ENCODE measurements at regions not wholly inside any gene's neighbourhood (a gene's known extent, or its start where the extent isn't known, plus 50 kb on each side); places are given as distances from the start of the nearest gene placed in this dataset.

GRCh38 chr13:40460116-40460515 lies 206.3 kb downstream of the FOXO1 start:
- no peaks in the 10 kb centered on the region for H3K4me1 ChIP-seq
- H3K4me3 Mint-ChIP-seq (ENCODE audit: unreplicated experiment) = no peak overlapping the region
- H3K36me3 Mint-ChIP-seq (ENCODE audit: insufficient read depth, unreplicated experiment) = no peaks in the 10 kb centered on the region
- CTCF ChIA-PET = interaction anchor here (0.6 kb wide), 1 partner anchor 1045 kb away, joined by 3 read pairs; no protein-coding TSS in a partner anchor
- H3K27me3 Mint-ChIP-seq (ENCODE audit: insufficient read depth, unreplicated experiment) = no peaks in the 10 kb centered on the region
- no peak for TF ChIP-seq CTCF (IDR thresholded peaks at IDR 0.05; ENCODE audit: insufficient read depth in 1 of 2, low read depth in 1 of 2, low read length in 1 of 2, severe bottlenecking in 1 of 2, unreplicated experiment in 1 of 2)
- no peaks in the 10 kb centered on the region for H3K4me1 Mint-ChIP-seq (ENCODE audit: low read depth, unreplicated experiment)
- DNase-seq = no peak
- H3K9me3 ChIP-seq = no peaks in the 10 kb centered on the region
- no peaks in the 10 kb centered on the region for H3K36me3 ChIP-seq (ENCODE audit: control insufficient read depth, insufficient read depth, low read length)
- POLR2A ChIA-PET = no interaction called here
- no peak overlapping the region for H3K4me3 ChIP-seq (ENCODE audit: low read depth, low read length)
- H3K27ac Mint-ChIP-seq (ENCODE audit: unreplicated experiment) = no peak overlapping the region
- intact Hi-C loops (cut with micrococcal nuclease; ENCODE audit: unreplicated experiment) = no loop called here
- H3K9me3 Mint-ChIP-seq (ENCODE audit: unreplicated experiment) = no peaks in the 10 kb centered on the region
- H3K27me3 ChIP-seq (replicated peaks; ENCODE audit: control insufficient read depth, insufficient read depth, low read length) = no peaks in the 10 kb centered on the region
- BruUV-seq (replicated peaks) = no TSS peak

DNA sequence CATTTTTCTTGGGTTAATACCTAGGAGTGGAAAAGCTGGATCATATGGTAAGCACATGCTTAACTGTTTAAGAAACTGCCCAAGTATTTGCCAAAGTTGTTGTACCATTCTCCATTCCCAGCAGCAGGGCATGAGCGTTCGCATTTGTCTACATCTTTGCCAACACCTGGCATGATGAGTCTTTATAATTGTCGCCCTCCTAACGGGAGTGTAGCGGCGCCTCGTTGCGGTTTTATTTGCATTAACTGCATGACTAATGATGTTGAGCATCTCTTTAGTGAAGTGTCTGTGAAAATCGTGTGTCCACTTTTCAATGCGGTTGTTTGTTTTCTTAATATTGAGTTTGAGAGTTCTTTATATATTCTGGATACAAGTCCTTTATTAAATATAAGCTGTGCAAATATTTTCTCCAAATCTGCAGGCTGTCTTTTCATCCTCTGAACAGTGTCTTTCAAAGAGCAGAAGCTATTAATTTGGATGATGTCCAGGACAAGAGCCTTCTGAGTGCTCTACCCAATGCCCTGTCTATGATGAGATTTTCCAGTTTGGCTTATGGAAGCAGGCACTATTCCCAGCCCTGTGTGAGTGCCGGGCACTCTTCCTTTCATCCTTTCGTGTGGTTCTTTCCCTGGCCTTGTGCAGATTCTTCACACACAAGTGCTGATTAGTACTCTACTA lies 202.0 kb downstream of the FOXO1 start:
- peaks cover 13% of the 10 kb centered on the region for H3K9me3 Mint-ChIP-seq (ENCODE audit: unreplicated experiment)
- H3K4me3 ChIP-seq (ENCODE audit: low read depth, low read length) = no peak overlapping the region
- H3K9me3 ChIP-seq = no peaks in the 10 kb centered on the region
- BruUV-seq (replicated peaks) = no TSS peak
- H3K36me3 Mint-ChIP-seq (ENCODE audit: insufficient read depth, unreplicated experiment) = no peaks in the 10 kb centered on the region
- no peaks in the 10 kb centered on the region for H3K27me3 Mint-ChIP-seq (ENCODE audit: insufficient read depth, unreplicated experiment)
- intact Hi-C loops (cut with micrococcal nuclease; ENCODE audit: unreplicated experiment) = no loop called here
- CTCF ChIA-PET = no interaction called here
- no peak for DNase-seq
- H3K27me3 ChIP-seq (replicated peaks; ENCODE audit: control insufficient read depth, insufficient read depth, low read length) = no peaks in the 10 kb centered on the region
- no peaks in the 10 kb centered on the region for H3K4me1 Mint-ChIP-seq (ENCODE audit: low read depth, unreplicated experiment)
- no peak overlapping the region for H3K27ac Mint-ChIP-seq (ENCODE audit: unreplicated experiment)
- H3K4me3 Mint-ChIP-seq (ENCODE audit: unreplicated experiment) = no peak overlapping the region
- POLR2A ChIA-PET = no interaction called here
- TF ChIP-seq CTCF (IDR thresholded peaks at IDR 0.05; ENCODE audit: insufficient read depth in 1 of 2, low read depth in 1 of 2, low read length in 1 of 2, severe bottlenecking in 1 of 2, unreplicated experiment in 1 of 2) = no peak
- H3K4me1 ChIP-seq = no peaks in the 10 kb centered on the region; the same call in 1 of the 2 replicates
- no peaks in the 10 kb centered on the region for H3K36me3 ChIP-seq (ENCODE audit: control insufficient read depth, insufficient read depth, low read length)

- no peak for TF ChIP-seq CTCF (IDR thresholded peaks at IDR 0.05; ENCODE audit: insufficient read depth in 1 of 2, low read depth in 1 of 2, low read length in 1 of 2, severe bottlenecking in 1 of 2, unreplicated experiment in 1 of 2)
- intact Hi-C loops (cut with micrococcal nuclease; ENCODE audit: unreplicated experiment) = no loop called here
- Histone ChIP-seq H3K4me1 (peaks cover 4% of the 10 kb centered on the region; the same call in 1 of the 2 replicates), H3K27me3 (replicated peaks; ENCODE audit: control insufficient read depth, insufficient read depth, low read length) (no peaks in the 10 kb centered on the region), H3K9me3 (no peaks in the 10 kb centered on the region), H3K4me3 (ENCODE audit: low read depth, low read length) (no peak overlapping the region), H3K36me3 (ENCODE audit: control insufficient read depth, insufficient read depth, low read length) (no peaks in the 10 kb centered on the region)
- no peaks in the 10 kb centered on the region for H3K36me3 Mint-ChIP-seq (ENCODE audit: insufficient read depth, unreplicated experiment)
- POLR2A ChIA-PET = no interaction called here
- no peak overlapping the region for H3K4me3 Mint-ChIP-seq (ENCODE audit: unreplicated experiment)
- no peak for DNase-seq
- H3K9me3 Mint-ChIP-seq (ENCODE audit: unreplicated experiment) = peaks cover 13% of the 10 kb centered on the region
- H3K27ac Mint-ChIP-seq (ENCODE audit: unreplicated experiment) = no peak overlapping the region
- CTCF ChIA-PET = no interaction called here
- peaks cover 4% of the 10 kb centered on the region for H3K4me1 Mint-ChIP-seq (ENCODE audit: low read depth, unreplicated experiment)
- no TSS peak for BruUV-seq (replicated peaks)
- H3K27me3 Mint-ChIP-seq (ENCODE audit: insufficient read depth, unreplicated experiment) = no peaks in the 10 kb centered on the region
Measured at GRCh38 chr13:40465015-40465390, 201.4 kb downstream of the FOXO1 start.

All from Caco-2 (cell line).